H1 (cell line): ENCODE measurements at regions not wholly inside any gene's neighbourhood (a gene's known extent, or its start where the extent isn't known, plus 50 kb on each side); places are given as distances from the start of the nearest gene placed in this dataset.

Experiments used
- CTCF ChIA-PET: fragments of 300-600 bp; sonication (Branson Sonifier 250); formaldehyde crosslinking; loops from one replicate; lab custom pipeline; 2021; ENCODE audit not compliant: partially characterized antibody; lab: Charles Lee
- POLR2A ChIA-PET: fragments of 300-600 bp; sonication (Branson Sonifier 250); formaldehyde crosslinking; loops from one replicate; lab custom pipeline; 2021; ENCODE audit warnings: inconsistent platforms; ENCODE audit not compliant: partially characterized antibody; lab: Charles Lee
- DNase-seq, 2 experiments: peaks; one replicate each; pipeline versions ENCODE4 v3.0.0 to v3.0.0-alpha.2; 2010 to 2022; ENCODE audit warnings: low spot score in 2 of 2, low read depth in 1 of 2, mixed read lengths in 1 of 2
- FAIRE-seq: peaks from 2 replicates; lab custom pipeline; 2011; peaks lifted over from hg19 to GRCh38; lab: Jason Lieb, UNC
- H2AFZ ChIP-seq: 2 replicates; pipeline ENCODE4 v1.8.1; 2012; ENCODE audit warnings: low read length, inconsistent platforms
- H2AK5ac ChIP-seq: 2 replicates; pipeline ENCODE4 v1.6.1; 2013; ENCODE audit warnings: low read depth, low read length
- H2BK120ac ChIP-seq: replicated peaks from 2 replicates; pipeline ENCODE3; 2013; ENCODE audit warnings: low read depth, low read length, inconsistent platforms
- H2BK12ac ChIP-seq: 2 replicates; pipeline ENCODE4 v1.6.1; 2013; ENCODE audit warnings: low read depth, low read length
- H2BK15ac ChIP-seq: 2 replicates; pipeline ENCODE4 v1.6.1; 2013; ENCODE audit warnings: low read length
- H2BK20ac ChIP-seq: 2 replicates; pipeline ENCODE4 v1.6.1; 2013; ENCODE audit warnings: low read length
- H2BK5ac ChIP-seq: 2 replicates; pipeline ENCODE4 v1.6.1; 2013; ENCODE audit warnings: low read depth, low read length
- H3K14ac ChIP-seq: 2 replicates; pipeline ENCODE4 v1.6.1; 2013; ENCODE audit warnings: inconsistent platforms; ENCODE audit not compliant: insufficient read length
- H3K18ac ChIP-seq: 2 replicates; pipeline ENCODE4 v1.6.1; 2013; ENCODE audit warnings: low read length; ENCODE audit errors: extremely low read depth
- H3K23ac ChIP-seq: 2 replicates; pipeline ENCODE4 v1.6.1; 2013; ENCODE audit warnings: inconsistent platforms; ENCODE audit not compliant: insufficient read length
- H3K23me2 ChIP-seq: 2 replicates; pipeline ENCODE4 v1.6.1; 2013; ENCODE audit warnings: low read depth, low read length
- H3K27ac ChIP-seq: 2 replicates; pipeline ENCODE4 v1.6.1; 2011; ENCODE audit warnings: low read depth, low read length, inconsistent platforms
- H3K27me3 ChIP-seq, 4 experiments: replicated peaks in 1 of 4; 1 replicate in 1 of 4; 2 replicates in 3 of 4; pipeline versions ENCODE4 v1.6.1 to v1.8.1; 2011 to 2013; ENCODE audit warnings: low read length in 3 of 4, mild to moderate bottlenecking in 3 of 4, inconsistent platforms in 2 of 4, mixed read lengths in 2 of 4, moderate library complexity in 1 of 4; ENCODE audit not compliant: control insufficient read depth in 3 of 4, insufficient read depth in 3 of 4; ENCODE audit errors: extremely low read depth in 1 of 4
- H3K36me3 ChIP-seq, 4 experiments: 2 replicates each; pipeline versions ENCODE4 v1.6.1 to v1.8.1; 2011 to 2013; ENCODE audit warnings: mild to moderate bottlenecking in 4 of 4, low read length in 3 of 4, moderate library complexity in 2 of 4, control low read depth in 1 of 4, inconsistent platforms in 1 of 4; ENCODE audit not compliant: insufficient read depth in 4 of 4, control insufficient read depth in 2 of 4
- H3K4ac ChIP-seq: replicated peaks from 2 replicates; pipeline ENCODE3; 2013; ENCODE audit warnings: low read length, low read depth, mixed read lengths, inconsistent platforms; ENCODE audit not compliant: insufficient read length
- H3K4me1 ChIP-seq, 4 experiments: replicated peaks in 1 of 4; 1 replicate in 1 of 4; 2 replicates in 3 of 4; pipeline versions ENCODE4 v1.6.1 to v1.8.1; 2011 to 2013; ENCODE audit warnings: low read length in 3 of 4, inconsistent platforms in 2 of 4, mixed read lengths in 1 of 4; ENCODE audit not compliant: insufficient read depth in 4 of 4, control insufficient read depth in 3 of 4
- H3K4me2 ChIP-seq, 2 experiments: 2 replicates each; pipeline versions ENCODE4 v1.6.1 to v1.8.1; 2011 to 2013; ENCODE audit warnings: low read depth in 2 of 2, low read length in 2 of 2, control low read depth in 1 of 2, inconsistent platforms in 1 of 2, mild to moderate bottlenecking in 1 of 2; ENCODE audit not compliant: insufficient read depth in 1 of 2
- H3K4me3 ChIP-seq, 4 experiments: fragments of 200-600, 300-600 bp in 1 of 4; sonication (generic), shearing (Covaris generic), sonication (Bioruptor Twin) in 1 of 4; 2 replicates each; pipeline versions ENCODE4 v1.5.1 to v1.8.1; 2011 to 2016; ENCODE audit warnings: low read length in 4 of 4, low read depth in 3 of 4, control low read depth in 2 of 4, inconsistent platforms in 2 of 4, mild to moderate bottlenecking in 2 of 4, mixed read lengths in 1 of 4, moderate library complexity in 1 of 4; ENCODE audit not compliant: insufficient read depth in 2 of 4; ENCODE audit errors: extremely low read depth in 1 of 4
- H3K56ac ChIP-seq: replicated peaks from 2 replicates; pipeline ENCODE3; 2013; ENCODE audit warnings: low read depth, mild to moderate bottlenecking, mixed read lengths, low read length, inconsistent platforms; ENCODE audit not compliant: insufficient read length
- H3K79me1 ChIP-seq: 2 replicates; pipeline ENCODE4 v1.6.1; 2013; ENCODE audit warnings: low read depth, low read length, control low read depth
- H3K79me2 ChIP-seq, 2 experiments: 2 replicates each; pipeline versions ENCODE4 v1.6.1 to v1.8.1; 2012 to 2013; ENCODE audit warnings: low read length in 2 of 2, mild to moderate bottlenecking in 2 of 2, inconsistent platforms in 1 of 2; ENCODE audit not compliant: insufficient read depth in 2 of 2, control insufficient read depth in 1 of 2
- H3K9ac ChIP-seq, 4 experiments: replicated peaks in 1 of 4; 1 replicate in 1 of 4; 2 replicates in 3 of 4; pipeline versions ENCODE4 v1.6.1 to v1.8.1; 2011 to 2013; ENCODE audit warnings: low read depth in 3 of 4, low read length in 3 of 4, control low read depth in 2 of 4, mild to moderate bottlenecking in 2 of 4, moderate library complexity in 2 of 4, inconsistent platforms in 1 of 4; ENCODE audit errors: extremely low read depth in 1 of 4
- H3K9me3 ChIP-seq, 2 experiments: 2 replicates each; pipeline versions ENCODE4 v1.6.1 to v1.8.1; 2012 to 2013; ENCODE audit warnings: mild to moderate bottlenecking in 2 of 2, moderate library complexity in 2 of 2, control low read depth in 1 of 2, inconsistent platforms in 1 of 2, low read depth in 1 of 2, low read length in 1 of 2, mixed read lengths in 1 of 2; ENCODE audit not compliant: insufficient read depth in 2 of 2
- H4K20me1 ChIP-seq, 2 experiments: replicated peaks in 1 of 2; 2 replicates each; pipeline versions ENCODE3 to v1.8.1; 2011 to 2013; ENCODE audit warnings: inconsistent platforms in 2 of 2, low read length in 2 of 2, mild to moderate bottlenecking in 1 of 2; ENCODE audit not compliant: insufficient read depth in 2 of 2, control insufficient read depth in 1 of 2
- H4K5ac ChIP-seq: 2 replicates; pipeline ENCODE4 v1.6.1; 2013; ENCODE audit warnings: low read length, low read depth, mixed read lengths, inconsistent platforms; ENCODE audit not compliant: insufficient read length
- H4K8ac ChIP-seq: 2 replicates; pipeline ENCODE4 v1.8.0; 2013; ENCODE audit warnings: mild to moderate bottlenecking, moderate library complexity, low read length, inconsistent platforms; ENCODE audit not compliant: insufficient read depth; ENCODE audit errors: extremely low read depth
- H4K91ac ChIP-seq: replicated peaks from 2 replicates; pipeline ENCODE3; 2013; ENCODE audit warnings: low read length, mixed read lengths, inconsistent platforms; ENCODE audit not compliant: insufficient read length
- KDM1A ChIP-seq: fragments of 200-600, 300-600 bp; sonication (generic); IDR thresholded peaks from 2 replicates; pipeline ENCODE4 v1.7.1; 2016; ENCODE audit warnings: mild to moderate bottlenecking, low read length, borderline replicate concordance
- MAFK ChIP-seq: IDR thresholded peaks from 2 replicates; pipeline ENCODE4 v1.6.1; 2012; ENCODE audit warnings: low read depth, mild to moderate bottlenecking, improper control_type of control experiment, low read length
- NRF1 ChIP-seq: IDR thresholded peaks from 2 replicates; pipeline ENCODE4 v1.6.1; 2011; ENCODE audit warnings: mild to moderate bottlenecking, low read depth, low read length, improper control_type of control experiment
- RBBP5 ChIP-seq: IDR thresholded peaks from 2 replicates; pipeline ENCODE4 v1.7.1; 2012; ENCODE audit warnings: low read depth, mild to moderate bottlenecking, inconsistent platforms, low read length, moderate library complexity, borderline replicate concordance
- TAF7 ChIP-seq: optimal IDR thresholded peaks from 2 replicates; pipeline ENCODE3; 2011; ENCODE audit warnings: low read depth, mild to moderate bottlenecking, inconsistent platforms, low read length, moderate library complexity, borderline replicate concordance
- WGBS, 2 experiments: shearing (Covaris generic) in 1 of 2; methylation state at CpG; one replicate each; pipeline versions ENCODE4 v1.1.6 to v1.1.7; 2013 to 2015; ENCODE audit warnings: low lambda C conversion rate in 2 of 2, mixed read lengths in 2 of 2, inconsistent platforms in 1 of 2, low coverage in 1 of 2, missing lambda C conversion rate in 1 of 2; ENCODE audit not compliant: insufficient replicate concordance in 2 of 2, insufficient coverage in 1 of 2, insufficient read length in 1 of 2; ENCODE audit errors: extremely low coverage in 1 of 2, missing lambda C conversion rate in 1 of 2; 5-methylcytosine and 5-hydroxymethylcytosine counted together
- TF ChIP-seq, protein P1 (sequence below): IDR thresholded peaks from 2 replicates; pipeline ENCODE4 v1.6.1; 2011; ENCODE audit warnings: low read length, improper control_type of control experiment

DNA sequence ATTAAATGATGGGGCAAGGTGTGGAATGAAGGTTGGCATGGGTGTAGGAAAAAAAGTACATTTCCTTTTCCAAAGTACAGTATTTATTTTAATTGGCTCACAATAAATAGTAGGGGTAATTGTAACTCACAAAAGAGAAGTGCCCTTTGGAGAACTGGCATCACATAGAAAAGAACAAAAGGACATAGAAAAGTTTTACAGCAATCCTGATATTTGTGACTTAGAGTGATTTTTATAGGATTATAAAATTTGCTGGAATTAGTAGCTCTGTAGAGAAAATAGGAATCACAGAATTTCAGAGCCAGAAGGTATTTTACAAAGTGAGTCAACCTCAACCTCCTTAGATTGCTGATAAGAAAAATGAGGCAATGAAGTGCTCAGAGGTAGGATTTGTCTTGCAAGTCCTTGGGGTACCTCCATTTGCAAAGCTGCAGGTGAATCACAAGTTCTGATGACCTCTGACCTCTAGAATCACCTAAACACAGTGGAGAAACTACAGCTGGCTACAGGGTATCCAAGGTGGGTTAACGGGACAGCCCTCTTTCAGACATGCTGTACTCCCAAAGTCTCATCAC is 133.6 kb downstream of the SOCS6 start:
- ChIA-PET POLR2A (no interaction called here), CTCF (interaction anchor here (1.0 to 5.5 kb wide), 4 partner anchors 12 to 29 kb away, joined by 3 to 35 read pairs (median 4); no protein-coding TSS in a partner anchor)
- H3K4ac ChIP-seq: no peak overlapping the region
- H3K79me2 ChIP-seq: no peaks in the 10 kb centered on the region
- no peak overlapping the region for H2BK15ac ChIP-seq
- H2BK12ac ChIP-seq: no peak overlapping the region
- no peak overlapping the region; a peak in 1 of 8 replicates for H3K4me3 ChIP-seq
- H3K18ac ChIP-seq: no peak overlapping the region
- TF ChIP-seq MAFK (no peak), RBBP5 (no peak), KDM1A (no peak), NRF1 (no peak), TAF7 (no peak)
- TF ChIP-seq, protein P1, sequence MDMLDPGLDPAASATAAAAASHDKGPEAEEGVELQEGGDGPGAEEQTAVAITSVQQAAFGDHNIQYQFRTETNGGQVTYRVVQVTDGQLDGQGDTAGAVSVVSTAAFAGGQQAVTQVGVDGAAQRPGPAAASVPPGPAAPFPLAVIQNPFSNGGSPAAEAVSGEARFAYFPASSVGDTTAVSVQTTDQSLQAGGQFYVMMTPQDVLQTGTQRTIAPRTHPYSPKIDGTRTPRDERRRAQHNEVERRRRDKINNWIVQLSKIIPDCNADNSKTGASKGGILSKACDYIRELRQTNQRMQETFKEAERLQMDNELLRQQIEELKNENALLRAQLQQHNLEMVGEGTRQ: no peak
- H4K8ac ChIP-seq: no peak overlapping the region
- no peak for DNase-seq
- WGBS, 2 experiments: 58% methylated on average over 1 of the region's 1 CpG; no CpG with 5 or more reads in 1 of the 2 experiments
- H3K23me2 ChIP-seq: no peaks in the 10 kb centered on the region
- no peak overlapping the region for H2BK5ac ChIP-seq
- no peak overlapping the region for H2BK120ac ChIP-seq
- no peaks in the 10 kb centered on the region for H3K27me3 ChIP-seq
- H3K9me3 ChIP-seq: no peaks in the 10 kb centered on the region
- no peak overlapping the region; a peak in 1 of 4 replicates for H3K4me2 ChIP-seq
- FAIRE-seq: no peak
- peak overlapping the region; percentile 80; the same call in 1 of the 2 replicates for H2AFZ ChIP-seq
- H3K79me1 ChIP-seq: no peaks in the 10 kb centered on the region
- no peak overlapping the region for H4K91ac ChIP-seq
- no peak overlapping the region for H3K14ac ChIP-seq
- no peak overlapping the region for H2BK20ac ChIP-seq
- no peak overlapping the region for H2AK5ac ChIP-seq
- no peak overlapping the region for H4K5ac ChIP-seq
- H3K36me3 ChIP-seq: no peaks in the 10 kb centered on the region
- no peak overlapping the region for H3K9ac ChIP-seq
- no peak overlapping the region for H3K56ac ChIP-seq
- no peaks in the 10 kb centered on the region for H4K20me1 ChIP-seq
- peaks cover 0 to 14% (median 6%) of the 10 kb centered on the region in 4 experiments; a peak in 5 of 7 replicates for H3K4me1 ChIP-seq
- H3K27ac ChIP-seq: no peak overlapping the region
- H3K23ac ChIP-seq: no peak overlapping the region
